Tibial artery (tissue), 4 donors: ENCODE measurements at regions not wholly inside any gene's neighbourhood (a gene's known extent, or its start where the extent isn't known, plus 50 kb on each side); places are given as distances from the start of the nearest gene placed in this dataset.
"Not testable (repeated sequence)": the region's sequence is repeated elsewhere in the genome, so short reads cannot be mapped to it uniquely, and the experiment has no call there.

Source experiments
- DNase-seq, 2 donors: peaks; one replicate each; pipeline ENCODE4 v3.0.0-alpha.2; 2019
- H3K27ac ChIP-seq, 2 donors: fragments of 200-600 bp; sonication (generic) in 1 of 2; 1 replicate in 1 of 2; 2 replicates in 1 of 2; pipeline ENCODE4 v1.5.1; 2018 to 2019; ENCODE audit warnings: mild to moderate bottlenecking in 1 of 2
- H3K27me3 ChIP-seq, 2 donors: fragments of 200-600 bp; sonication (generic) in 1 of 2; one replicate each; pipeline versions ENCODE4 v1.5.1 to v1.6.0; 2016 to 2019
- H3K36me3 ChIP-seq, 3 donors: fragments of 200-600 bp; sonication (generic) in 2 of 3; one replicate each; pipeline ENCODE4 v1.5.1; 2016 to 2019; ENCODE audit warnings: mild to moderate bottlenecking in 2 of 3
- H3K4me1 ChIP-seq, 4 donors: fragments of 200-600 bp; sonication (generic) in 2 of 4; 1 replicate in 3 of 4; 2 replicates in 1 of 4; pipeline ENCODE4 v1.5.1; 2016 to 2019
- H3K4me3 ChIP-seq, 2 donors: fragments of 200-600 bp; sonication (generic) in 1 of 2; 1 replicate in 1 of 2; 2 replicates in 1 of 2; pipeline ENCODE4 v1.5.1; 2018 to 2019; ENCODE audit warnings: mild to moderate bottlenecking in 2 of 2
- H3K9me3 ChIP-seq, 3 donors: fragments of 200-600 bp; sonication (generic) in 1 of 3; one replicate each; pipeline ENCODE4 v1.5.1; 2016 to 2019
- CTCF ChIP-seq, 2 experiments: fragments of 200-600 bp in 1 of 2; fragments of 450-650 bp in 1 of 2; IDR thresholded peaks; one replicate each; pipeline ENCODE4 v1.5.1; 2017 to 2019; ENCODE audit warnings: antibody characterized with exemption in 2 of 2, mild to moderate bottlenecking in 1 of 2, moderate library complexity in 1 of 2
- intact Hi-C: fragments of 100-400 bp; cut with DNase I; formaldehyde crosslinking; loops from one replicate; pipeline ENCODE4 v1.15.0; 2023; ENCODE audit warnings: low total_unique reads

DNA sequence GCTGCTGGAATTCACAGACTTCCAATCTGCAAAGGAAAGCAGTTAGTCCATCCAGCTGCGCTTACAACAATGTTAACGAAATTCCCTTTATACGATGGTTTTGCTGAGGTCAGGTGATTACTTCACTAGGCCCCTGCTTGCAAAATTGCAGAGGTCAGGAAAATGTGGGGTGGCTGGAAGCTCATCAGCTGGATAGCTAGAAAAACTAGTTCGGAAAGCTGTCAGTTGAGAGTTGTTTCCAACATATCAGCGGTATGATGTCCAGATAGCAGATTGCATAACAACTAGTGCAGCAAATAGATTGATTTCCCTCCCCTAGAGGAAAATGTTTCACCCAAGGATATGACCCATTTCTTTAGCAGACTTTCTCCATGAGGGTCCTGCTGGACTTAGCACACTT is 2021.1 kb upstream of the CELF4 start:
- Histone ChIP-seq H3K4me3 (no peak overlapping the region), H3K9me3 (no peaks in the 10 kb centered on the region), H3K27me3 (no peaks in the 10 kb centered on the region), H3K27ac (no peak overlapping the region), H3K36me3 (no peaks in the 10 kb centered on the region), H3K4me1 (no peaks in the 10 kb centered on the region)
- TF ChIP-seq CTCF (IDR thresholded peaks at IDR 0.05) = no peak
- intact Hi-C loops = no loop called here
- DNase-seq = no peak

DNA sequence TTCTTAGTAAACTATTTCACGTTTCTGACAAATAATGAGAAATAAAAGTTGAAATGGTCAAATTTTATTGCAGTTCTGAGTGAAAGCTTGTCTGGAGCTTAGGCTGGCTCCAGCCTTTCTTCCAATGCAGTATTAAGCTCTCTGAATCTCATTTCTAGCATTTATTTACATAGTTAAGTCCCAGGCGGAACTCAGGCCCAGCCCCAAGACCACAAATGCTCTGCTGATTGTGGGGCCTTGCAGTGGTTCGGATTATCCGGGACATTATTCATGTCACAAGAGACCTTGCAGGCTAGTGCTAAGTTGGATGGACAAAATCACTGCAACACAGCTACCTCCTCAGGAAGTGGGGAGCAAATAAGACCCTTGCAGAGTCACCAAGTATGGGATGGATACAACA is 2009.3 kb upstream of the CELF4 start:
- Histone ChIP-seq H3K9me3 (no peaks in the 10 kb centered on the region), H3K4me1 (no peaks in the 10 kb centered on the region), H3K4me3 (no peak overlapping the region), H3K36me3 (no peaks in the 10 kb centered on the region), H3K27me3 (no peaks in the 10 kb centered on the region), H3K27ac (no peak overlapping the region)
- DNase-seq = no peak
- no peak for TF ChIP-seq CTCF (IDR thresholded peaks at IDR 0.05)
- intact Hi-C loops = no loop called here

- DNase-seq = no peak
- Histone ChIP-seq H3K36me3 (no peaks in the 10 kb centered on the region), H3K27ac (no peak overlapping the region), H3K4me1 (no peaks in the 10 kb centered on the region), H3K27me3 (no peaks in the 10 kb centered on the region), H3K4me3 (no peak overlapping the region), H3K9me3 (no peaks in the 10 kb centered on the region)
- TF ChIP-seq CTCF (IDR thresholded peaks at IDR 0.05) = no peak
- intact Hi-C loops = no loop called here
Measured at GRCh38 chr18:39571511-39571910, 2005.9 kb upstream of the CELF4 start.

DNA sequence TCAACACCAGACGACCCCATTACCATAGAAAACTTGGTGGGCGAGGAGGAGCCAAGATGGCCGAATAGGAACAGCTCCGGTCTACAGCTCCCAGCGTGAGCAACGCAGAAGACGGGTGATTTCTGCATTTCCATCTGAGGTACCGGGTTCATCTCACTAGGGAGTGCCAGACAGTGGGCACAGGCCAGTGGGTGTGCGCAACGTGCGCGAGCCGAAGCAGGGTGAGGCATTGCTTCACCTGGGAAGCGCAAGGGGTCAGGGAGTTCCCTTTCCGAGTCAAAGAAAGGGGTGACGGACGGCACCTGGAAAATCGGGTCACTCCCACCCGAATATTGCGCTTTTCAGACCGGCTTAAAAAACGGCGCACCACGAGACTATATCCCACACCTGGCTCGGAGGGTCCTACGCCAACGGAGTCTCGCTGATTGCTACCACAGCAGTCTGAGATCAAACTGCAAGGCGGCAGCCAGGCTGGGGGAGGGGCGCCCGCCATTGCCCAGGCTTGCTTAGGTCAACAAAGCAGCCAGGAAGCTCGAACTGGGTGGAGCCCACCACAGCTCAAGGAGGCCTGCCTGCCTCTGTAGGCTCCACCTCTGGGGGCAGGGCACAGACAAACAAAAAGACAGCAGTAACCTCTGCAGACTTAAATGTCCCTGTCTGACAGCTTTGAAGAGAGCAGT is 2000.1 kb upstream of the CELF4 start:
- intact Hi-C loops, H3K27me3 ChIP-seq, DNase-seq, H3K4me1 ChIP-seq, H3K9me3 ChIP-seq, H3K27ac ChIP-seq, H3K36me3 ChIP-seq, H3K4me3 ChIP-seq: not testable (repeated sequence)

DNA sequence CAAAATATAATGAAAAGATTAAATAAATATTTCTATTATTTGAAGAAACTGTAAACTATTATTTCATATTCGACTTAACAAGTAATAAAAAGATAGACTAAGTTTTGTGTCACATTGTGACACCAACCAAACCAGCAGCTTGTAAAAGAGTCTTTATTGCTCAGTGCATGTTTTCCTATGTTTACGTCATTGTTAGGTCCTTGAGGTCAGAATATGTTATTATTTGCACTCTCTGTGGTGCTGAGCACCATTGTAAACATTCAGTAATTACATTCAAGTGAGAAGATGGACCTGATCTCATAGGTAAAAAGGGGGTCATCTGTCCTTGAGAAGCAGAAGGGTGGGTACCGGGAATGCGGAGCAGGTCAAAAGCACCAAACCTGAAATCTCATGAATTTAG is 1999.1 kb upstream of the CELF4 start:
- no peak for DNase-seq
- intact Hi-C loops = loop anchor here (5.0 kb wide), 1 partner anchor 627 kb away; no protein-coding TSS in a partner anchor
- TF ChIP-seq CTCF (IDR thresholded peaks at IDR 0.05) = no peak
- no peak overlapping the region for H3K4me3 ChIP-seq
- no peaks in the 10 kb centered on the region for H3K9me3 ChIP-seq
- no peaks in the 10 kb centered on the region for H3K36me3 ChIP-seq
- no peak overlapping the region for H3K27ac ChIP-seq
- H3K4me1 ChIP-seq = no peaks in the 10 kb centered on the region
- H3K27me3 ChIP-seq = no peaks in the 10 kb centered on the region

DNA sequence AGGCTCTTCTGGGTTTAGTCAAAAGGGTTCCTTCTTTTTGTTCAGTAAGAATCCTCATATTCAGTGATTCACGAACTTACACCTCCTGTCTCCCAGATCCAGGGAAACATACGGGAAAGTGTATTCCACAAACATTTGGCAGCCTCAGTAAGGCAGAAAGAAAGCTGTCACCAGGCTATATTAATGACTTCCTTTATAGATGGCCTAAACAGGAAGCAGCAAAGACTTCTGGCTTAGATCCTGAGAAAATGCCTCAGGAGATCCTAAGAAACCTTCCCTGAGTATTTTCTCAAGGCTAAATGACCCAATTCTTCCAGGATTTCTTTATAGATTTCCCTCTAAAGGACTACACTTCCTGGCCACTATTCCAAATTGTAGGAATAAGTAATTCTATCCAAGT is 1995.5 kb upstream of the CELF4 start:
- no peak for TF ChIP-seq CTCF (IDR thresholded peaks at IDR 0.05)
- Histone ChIP-seq H3K4me1 (no peaks in the 10 kb centered on the region), H3K27me3 (no peaks in the 10 kb centered on the region), H3K9me3 (no peaks in the 10 kb centered on the region), H3K4me3 (no peak overlapping the region), H3K36me3 (no peaks in the 10 kb centered on the region), H3K27ac (no peak overlapping the region)
- no peak for DNase-seq
- intact Hi-C loops = loop anchor here (5.0 kb wide), 1 partner anchor 624 kb away; no protein-coding TSS in a partner anchor
